Pulmonary artery endothelial cell (primary cell): ENCODE measurements at regions not wholly inside any gene's neighbourhood (a gene's known extent, or its start where the extent isn't known, plus 50 kb on each side); places are given as distances from the start of the nearest gene placed in this dataset.

Source experiments
- DNase-seq: peaks from one replicate; pipeline ENCODE4 v3.0.0-alpha.2; 2011; ENCODE audit warnings: low read depth, low spot score

DNA sequence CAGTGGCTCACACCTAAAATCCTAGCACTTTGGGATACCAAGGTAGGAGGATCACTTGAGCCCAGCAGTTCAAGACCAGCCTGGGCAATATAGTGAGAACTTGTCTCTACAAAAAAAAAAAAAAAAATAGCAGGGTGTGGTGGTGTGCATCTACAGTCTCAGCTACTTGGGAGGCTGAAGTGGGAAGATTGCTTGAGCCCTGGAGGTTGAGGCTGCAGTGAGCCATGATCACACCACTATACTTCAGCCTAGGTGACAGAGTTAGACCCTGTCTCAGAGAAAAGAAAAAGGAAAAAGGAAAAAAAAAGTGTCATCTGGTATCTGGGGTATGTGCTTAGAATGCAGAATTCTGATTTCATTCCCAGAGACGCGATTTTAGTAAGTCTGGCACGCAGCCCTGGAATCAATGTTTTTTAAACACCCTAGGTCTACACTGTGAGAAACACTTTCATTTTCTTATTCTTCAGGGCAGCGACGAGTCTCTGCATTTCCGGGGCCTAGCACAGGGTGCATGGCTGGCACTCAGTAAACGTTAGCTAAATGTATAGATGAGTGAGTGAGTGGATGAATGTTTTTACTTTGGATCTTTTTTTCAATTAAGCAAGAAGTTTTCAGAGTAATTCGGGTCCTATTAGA lies 243.8 kb upstream of the PWP1 start:
- no peak for DNase-seq

DNA sequence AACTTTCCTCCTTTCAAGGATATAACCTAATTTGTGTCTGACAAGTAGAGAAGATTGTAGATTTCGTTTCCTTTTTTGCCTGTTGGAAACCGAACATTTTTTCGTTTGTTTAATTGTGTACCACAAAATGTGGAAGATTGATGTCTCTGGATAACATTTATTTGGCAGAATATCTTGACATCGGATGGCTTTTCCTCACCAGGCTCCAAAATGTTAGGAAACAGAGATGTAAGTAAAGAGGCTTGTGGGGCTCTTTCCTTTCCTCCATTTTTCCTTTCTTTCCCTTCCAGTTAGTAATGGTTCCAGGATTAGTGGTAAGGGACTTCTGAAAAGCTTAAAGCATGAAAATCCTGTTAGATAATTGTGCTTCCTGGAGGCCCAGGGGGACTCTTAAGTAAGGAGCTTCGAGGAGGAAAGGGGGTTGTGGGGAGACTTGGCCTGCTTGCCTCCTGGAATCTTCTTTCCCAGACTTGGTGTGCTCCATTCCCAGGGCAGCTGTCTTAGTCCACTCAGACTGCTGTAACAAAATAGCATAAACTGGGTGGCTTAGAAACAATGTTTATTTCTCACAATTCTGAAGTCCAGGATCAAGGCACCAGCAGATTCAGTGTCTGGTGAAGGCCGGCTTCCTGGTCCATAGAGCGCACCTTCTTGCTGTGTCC lies 243.1 kb upstream of the PWP1 start:
- no peak for DNase-seq

DNA sequence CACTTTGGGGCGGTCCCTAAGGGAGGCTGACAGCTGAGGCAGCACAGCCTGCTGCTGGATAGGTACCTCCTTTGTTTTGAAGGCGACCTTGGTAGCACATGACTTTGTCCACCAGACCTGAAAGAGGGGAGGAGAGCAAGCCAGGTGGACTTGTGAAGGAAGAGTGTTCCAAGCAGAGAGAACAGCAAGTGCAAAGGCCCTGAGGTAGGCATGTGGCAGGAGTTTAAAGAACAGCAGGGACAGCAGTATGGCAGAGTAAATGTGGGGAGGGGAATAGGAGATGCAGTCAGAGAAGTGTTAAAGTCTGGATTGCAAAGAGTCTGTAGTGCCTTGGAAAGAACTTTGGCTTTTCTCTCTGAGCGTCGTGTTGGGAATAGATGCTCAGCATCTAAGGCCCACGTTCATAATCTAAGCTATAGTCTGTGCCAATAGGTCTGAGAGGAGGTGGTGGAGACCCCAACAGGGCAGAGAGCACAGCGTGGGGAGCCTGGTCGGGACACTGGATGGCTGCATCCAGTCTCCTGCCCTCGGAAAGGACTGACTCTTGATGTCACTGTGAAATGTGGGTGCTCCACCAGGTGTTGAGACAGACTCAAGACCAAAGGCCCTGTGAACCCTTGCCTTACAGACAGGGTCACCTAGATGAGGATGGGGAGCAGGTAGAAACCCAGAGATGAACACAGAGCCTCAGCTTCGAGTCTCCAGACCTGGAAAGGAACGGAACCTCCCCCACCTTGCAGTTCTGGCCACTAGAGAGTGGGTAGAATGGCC lies 242.1 kb upstream of the PWP1 start:
- DNase-seq: no peak

DNA sequence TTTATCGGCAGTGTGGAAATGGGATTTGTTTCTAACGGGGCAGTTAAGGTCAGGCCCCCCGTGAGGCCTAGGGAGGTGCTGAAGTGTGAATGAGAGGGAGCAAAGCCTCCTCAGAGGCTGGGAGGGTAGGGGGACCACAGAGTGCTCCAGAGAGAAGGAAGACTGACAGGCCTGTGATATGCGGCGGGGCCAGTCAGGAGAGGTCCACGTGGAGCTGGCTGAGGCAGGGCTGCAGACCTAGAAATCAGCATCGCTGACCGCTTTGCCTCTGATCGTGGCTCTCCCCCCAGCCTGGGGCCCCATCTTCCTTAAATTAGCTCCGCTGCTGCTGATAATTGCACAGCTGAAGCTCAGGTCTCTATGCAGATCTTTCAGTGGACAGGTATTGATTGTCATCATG lies 240.8 kb upstream of the PWP1 start:
- no peak for DNase-seq

DNA sequence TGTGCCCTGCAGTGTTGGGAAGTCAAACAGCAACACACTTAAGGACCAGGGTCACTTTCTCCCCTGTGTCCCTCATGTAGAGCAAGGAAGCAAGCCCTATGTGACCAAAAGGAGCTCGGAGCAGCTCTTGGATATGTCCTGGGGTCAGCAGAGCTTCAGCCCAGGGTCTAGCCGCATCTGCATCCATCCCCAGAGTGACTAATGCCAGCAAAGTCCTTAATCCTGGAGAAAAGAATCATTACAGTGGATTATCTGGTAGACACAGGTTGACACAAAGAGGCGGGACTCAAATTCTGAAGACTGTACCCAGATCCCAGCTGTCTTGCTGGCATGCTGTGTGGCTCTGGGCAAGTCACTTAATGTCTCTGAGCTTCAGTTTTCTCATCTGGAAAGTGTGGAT lies 239.1 kb upstream of the PWP1 start:
- DNase-seq: no peak

DNA sequence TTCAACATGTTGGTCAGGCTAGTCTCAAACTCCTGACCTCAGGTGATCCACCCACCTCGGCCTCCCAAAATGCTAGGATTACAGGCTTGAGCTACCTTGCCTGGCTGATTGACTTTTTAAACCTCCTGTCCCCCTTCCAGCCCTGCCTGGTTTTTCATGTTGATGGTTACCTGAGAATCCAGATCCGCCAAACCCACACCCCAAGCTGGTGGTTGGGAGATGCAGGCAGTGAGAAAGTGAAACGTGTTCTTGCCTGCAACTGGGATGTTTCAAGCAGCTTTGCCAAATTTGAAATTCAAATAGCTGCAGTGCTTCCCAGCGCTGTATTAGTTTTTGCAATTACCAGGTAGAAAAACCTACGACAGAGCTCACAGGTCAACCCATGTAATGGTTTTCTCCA lies 238.3 kb upstream of the PWP1 start:
- no peak for DNase-seq

DNA sequence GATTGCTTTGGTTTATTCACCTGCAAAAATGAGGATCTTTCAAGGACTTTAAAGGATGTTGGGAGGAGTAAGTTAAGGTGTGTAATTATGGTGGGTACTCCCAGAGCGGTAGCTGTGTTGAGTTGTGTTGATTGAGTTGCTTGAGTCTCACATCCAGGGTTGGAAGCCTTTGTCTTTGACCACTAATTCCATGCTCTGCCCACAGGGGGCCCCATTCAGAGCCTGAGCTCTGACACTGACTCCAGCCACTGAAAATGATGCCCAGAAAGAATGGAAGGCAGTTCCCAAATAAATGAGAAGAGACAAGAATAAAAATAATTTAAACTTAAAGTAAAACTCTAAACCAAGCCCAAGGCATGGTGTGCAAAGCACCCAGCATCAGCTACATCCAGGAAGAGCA lies 237.4 kb upstream of the PWP1 start:
- no peak for DNase-seq

DNA sequence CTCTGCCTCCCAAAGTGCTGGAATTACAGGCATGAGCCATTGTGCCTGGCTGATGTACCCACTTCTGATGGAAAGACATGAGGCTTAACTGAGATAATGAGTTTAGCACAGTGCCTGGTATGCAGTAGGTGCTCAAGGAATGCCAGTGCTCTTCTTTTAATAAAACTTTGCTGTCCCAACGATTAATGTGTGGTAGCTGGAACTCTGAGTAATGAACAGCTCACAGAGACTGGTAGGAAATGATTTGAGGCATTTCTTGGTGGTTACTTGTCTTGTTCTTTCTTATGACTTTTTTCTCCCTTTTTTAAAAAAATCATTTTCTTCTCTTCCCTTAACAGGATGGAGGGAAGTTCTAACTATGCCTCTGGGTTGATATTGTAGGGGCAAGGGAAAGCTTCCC lies 235.7 kb upstream of the PWP1 start:
- no peak for DNase-seq

DNA sequence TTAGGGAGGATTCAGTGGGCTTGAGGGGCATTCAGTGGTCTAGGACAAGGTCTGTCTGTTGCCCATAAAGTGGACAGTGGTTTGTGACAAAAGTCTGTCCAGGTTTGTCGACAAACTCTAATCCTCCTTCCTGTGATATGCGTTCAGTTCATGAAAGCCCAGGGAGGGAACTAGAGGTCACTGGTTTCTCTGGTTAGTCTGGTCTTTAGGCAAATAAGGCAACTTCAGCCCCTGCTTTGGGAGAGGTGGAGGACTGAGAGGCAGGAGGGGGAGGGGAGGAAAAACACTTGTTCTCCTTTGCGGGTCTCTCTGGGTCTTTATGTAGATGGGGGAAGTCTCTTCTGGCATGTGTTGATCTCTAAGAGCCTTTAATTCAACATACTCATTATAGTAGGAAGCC lies 235.1 kb upstream of the PWP1 start:
- no peak for DNase-seq

DNA sequence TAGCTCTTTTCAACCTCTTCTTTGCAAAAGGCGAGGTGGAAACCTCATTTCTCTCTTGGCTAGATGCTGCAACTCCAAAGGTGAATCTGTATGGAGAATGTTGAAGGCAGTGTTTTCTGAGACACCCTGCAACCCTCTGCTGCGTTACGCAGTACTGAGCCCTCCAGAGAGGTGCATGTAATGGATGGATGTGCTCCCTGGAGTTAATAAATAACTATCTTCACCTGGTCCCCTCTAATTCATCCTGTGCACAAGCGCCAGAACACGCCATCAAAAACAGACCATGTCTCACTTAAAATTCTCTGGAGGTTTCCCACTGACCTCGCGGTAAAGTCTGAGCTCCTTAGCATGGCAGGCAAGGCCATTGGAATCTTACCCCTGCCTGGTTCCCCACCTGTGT lies 234.4 kb upstream of the PWP1 start:
- no peak for DNase-seq

DNA sequence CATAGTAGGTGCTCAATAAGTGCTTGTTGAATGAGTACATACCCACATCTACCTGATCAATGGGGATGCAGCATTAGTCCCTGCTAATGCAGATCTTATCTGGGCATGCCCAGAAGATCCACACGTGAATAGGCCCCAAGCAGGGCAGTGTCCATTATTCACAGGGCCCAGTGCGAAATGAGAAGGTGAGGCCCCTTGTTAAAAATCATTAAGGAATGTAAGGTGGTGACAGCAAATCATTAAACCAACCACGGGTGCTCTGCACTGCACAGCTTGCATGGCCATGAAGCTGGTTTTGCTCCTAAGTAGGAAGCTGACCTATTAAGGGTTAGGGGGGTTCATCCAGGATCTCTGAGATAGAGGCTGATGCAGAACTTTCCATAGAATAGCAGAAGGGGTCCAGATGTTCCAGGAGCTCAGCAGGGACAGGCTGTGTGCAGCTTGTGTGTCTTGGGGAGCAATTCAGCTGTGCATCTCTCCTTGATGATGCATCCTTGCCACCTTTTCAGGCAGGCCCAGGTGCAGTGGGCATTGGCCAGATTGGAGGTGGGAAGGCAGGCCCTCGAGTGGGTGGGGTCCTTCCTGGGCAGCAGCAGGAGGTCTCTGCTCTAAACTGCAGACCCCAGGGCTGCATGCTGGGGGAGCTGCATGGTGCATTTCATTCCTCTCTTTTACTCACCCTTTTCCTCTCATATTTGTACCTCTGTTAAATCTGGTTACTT lies 231.3 kb upstream of the PWP1 start:
- no peak for DNase-seq

DNA sequence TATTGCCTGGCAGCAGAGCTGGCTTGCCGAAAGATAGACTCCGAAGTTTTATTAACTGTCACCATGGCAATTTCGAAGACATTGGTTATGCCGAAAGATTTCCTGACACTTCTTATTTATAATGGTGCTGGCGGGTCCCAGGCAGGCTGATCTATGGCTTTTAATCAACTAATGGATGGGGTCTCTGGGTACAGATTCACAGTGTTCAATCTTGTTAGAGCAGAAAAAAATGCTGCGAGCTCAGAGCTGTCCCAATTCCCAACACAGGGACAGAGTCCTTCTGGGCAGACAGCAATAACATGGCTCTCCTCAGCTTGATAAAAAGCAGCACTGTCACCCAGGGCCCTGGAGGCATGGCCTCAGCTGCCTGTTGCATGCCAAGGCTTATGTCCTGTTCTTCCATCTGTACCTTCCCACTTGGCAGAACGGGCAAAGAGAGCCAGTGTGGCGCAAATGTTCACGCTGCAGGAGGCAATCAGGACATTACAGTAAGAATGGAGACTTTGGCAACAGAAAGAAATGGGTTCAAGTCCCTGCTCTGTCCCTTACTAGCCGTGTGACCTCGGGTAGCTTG lies 228.2 kb upstream of the PWP1 start:
- no peak for DNase-seq

DNA sequence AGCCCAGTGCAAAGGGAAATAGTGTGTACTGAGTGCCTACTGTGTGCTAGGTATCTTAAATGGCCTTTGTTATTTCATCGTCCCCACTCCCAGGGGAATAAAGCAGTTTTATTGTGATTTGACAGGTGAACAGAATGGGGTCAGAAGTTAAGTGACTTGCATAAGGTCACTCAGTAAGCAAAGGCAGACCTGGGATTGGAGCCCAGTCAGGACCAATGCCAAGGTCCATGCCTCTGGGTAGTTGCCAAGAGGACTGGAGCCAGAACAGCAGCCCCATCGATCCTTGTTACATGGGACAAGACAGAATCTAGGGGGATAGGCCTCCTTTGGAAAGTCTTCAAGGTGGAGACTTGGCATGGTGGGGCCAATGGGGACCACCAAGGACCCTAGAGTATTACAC lies 227.4 kb upstream of the PWP1 start:
- DNase-seq: no peak

DNA sequence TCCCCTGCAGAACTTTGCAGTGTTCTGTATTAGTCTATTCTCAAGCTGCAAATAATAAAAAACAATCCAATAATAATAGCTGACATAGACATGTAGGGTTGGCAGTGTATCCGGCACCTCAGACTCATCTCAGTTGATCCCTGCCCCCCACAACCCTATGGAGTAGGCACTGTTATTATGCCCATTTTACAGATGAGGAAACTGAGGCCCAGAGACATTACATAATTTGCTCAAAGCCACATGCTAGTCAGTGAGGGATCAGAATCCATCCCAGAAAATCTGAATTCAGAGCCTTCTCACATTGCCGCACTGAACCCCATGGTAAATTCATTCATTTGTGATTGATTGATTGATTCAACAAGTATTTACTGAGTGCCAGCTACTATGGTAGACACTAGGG lies 226.6 kb upstream of the PWP1 start:
- DNase-seq: no peak

DNA sequence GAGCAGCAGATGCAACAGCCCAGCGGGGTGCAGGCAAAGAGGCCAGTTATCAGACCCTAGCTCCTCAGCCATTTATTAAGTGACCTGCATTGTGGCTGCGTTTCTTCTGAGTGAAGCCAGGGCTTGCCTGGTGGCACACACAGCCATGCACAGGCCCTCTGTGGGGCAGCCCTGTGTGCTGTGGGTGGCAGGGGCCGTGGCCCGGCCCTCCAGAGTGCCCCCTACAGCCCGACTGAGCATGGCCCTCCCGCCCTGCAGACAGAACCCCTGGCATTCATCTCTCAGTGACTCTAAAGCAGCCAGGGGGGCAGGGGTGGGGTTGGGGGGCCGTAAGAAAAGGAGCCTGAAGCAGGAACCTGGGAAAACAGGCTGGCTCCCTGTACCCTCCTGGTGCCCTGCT lies 226.0 kb upstream of the PWP1 start:
- DNase-seq: no peak

DNA sequence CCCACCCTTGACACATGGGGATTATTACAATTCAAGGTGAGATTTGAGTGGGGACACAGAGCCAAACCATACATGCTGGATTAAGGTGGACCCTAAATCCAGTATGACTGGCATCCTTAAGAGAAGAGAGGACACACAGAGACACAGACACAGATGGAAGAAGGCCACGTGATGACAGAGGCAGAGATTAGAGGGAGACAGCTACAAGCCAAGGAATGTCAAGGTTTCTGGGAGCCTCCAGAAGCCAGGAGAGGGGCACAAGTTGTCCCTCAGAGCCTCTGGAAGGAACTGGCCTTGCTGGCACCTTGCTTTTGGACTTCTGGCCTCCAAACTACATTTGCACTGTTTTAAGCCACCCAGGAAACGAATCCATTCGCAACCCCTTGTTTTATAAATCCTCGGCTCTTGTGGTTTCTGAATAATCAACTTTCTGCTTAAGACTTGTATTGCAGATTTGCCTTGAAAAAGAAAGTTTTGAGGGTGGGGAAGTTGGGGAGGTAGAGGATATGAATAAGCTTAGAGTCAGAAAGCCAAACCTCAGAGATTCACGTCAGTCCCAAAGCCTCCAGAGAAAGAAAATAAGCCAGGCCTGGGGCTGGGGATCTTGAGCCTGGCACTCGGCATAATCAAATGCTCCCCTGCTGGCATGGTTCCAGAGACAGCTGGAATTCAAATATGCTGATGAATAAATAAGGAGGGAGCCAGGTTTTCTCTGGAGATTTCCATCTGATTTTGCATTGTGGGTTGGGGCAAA lies 224.2 kb upstream of the PWP1 start:
- no peak for DNase-seq

DNA sequence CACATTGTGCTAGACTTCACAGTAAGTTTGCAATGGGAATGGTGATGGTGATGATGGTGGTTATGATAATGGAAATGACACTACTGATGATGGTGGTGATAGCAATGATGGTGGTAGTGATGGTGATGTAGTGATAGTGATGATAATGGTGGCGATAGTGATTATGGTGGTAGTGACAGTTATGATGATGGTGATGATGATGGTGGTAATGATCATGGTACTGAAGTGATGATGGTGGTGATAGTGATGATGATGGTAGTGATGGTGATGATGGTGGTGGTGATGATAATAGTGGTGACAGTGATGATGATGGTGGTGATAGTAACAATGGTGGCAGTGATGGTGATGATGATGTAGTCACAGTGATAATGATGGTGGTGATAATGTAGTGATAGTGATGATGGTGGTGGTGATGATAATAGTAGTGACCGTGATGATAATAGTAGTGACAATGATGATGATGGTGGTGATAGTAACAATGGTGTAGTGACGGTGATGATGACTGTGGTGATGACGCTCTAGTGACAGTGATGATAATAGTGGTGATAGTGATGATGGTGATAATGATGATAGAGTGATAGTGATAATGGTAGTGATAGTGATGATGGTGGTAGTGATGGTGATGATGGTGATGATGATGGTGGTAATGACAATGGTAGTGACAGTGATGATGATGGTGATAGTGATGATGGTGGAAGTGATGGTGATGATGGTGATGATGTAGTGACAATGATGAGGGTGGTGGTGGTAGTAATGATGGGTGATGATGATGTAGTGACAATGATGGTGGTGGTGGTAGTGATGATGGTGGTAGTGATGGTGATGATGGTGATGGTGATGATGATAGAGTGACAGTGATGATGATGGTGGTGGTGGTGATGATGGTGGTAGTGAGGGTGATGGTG lies 222.9 kb upstream of the PWP1 start:
- no peak for DNase-seq

DNA sequence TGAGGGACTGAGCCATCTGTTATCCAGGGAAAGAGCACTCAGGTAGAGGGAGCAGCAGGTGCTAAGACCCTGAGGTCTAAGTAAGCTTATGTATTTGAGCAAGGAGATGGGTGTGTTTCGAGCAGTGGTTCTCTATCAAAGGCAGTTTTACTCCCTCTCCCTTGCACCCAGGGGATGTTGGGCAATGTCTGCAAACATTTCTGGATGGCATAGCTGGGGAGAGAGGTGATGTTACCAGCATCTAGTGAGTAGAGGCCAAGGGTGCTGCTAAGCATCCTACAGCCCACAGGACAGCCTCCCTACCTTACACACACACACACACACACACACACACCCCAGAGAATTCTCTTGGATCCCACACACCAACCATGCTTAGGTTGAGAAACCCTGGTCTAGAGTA lies 221.0 kb upstream of the PWP1 start:
- no peak for DNase-seq

DNA sequence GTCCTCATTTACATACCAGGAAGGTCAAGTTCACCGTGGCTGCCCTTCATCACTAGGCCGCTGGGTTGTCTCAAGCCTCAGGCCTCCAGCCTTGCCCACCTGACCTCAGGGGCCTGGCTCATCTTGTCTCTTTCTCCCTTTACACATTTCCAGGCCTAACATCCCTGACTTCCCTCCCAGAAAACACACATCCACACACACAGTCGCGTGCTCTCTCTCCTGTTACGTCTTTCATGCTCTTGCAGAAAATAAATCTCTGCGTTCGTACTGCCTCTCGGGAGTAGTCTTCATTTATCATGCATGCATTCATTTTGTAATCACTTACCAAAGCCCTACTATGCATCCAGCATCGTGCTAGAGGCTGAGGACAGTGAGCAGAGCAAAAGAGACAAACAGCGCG lies 220.0 kb upstream of the PWP1 start:
- no peak for DNase-seq

DNA sequence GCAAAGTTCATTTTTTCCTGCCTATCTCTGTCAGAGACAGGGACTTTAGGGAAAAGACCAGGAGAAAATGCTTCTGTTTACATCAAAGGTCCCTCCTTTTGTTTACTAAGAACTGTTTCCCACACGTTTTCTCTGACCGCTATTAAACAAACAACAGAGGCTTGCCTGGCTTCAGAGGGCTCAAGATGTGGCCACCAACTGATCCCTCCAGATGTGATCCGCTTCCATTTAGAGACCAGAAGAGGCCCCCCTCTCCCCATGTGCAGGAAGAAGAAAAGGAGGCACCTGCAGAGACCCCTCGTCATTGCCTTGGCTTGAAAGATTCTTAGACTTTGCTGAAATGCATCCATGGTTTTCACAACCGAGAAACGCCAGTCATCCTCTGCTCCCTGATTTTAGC lies 217.9 kb upstream of the PWP1 start:
- DNase-seq: no peak
